KBM-7 (cell line): ENCODE measurements at regions not wholly inside any gene's neighbourhood (a gene's known extent, or its start where the extent isn't known, plus 50 kb on each side); places are given as distances from the start of the nearest gene placed in this dataset.
A peak's percentile ranks its signal among the peaks of the same experiment; 100 is the strongest.
"Not testable (repeated sequence)": the region's sequence is repeated elsewhere in the genome, so short reads cannot be mapped to it uniquely, and the experiment has no call there.

Experiments used
- DNase-seq: peaks from one replicate; pipeline ENCODE4 v3.0.0-alpha.2; 2015
- in situ Hi-C: fragments of 300-500 bp; cut with MboI; formaldehyde crosslinking; loops from 2 replicates; pipeline ENCODE4 v1.14.3; 2020; ENCODE audit warnings: low sequenced_read_pairs, low pct_unique_long_range_greater_than_20kb, mixed read lengths

DNA sequence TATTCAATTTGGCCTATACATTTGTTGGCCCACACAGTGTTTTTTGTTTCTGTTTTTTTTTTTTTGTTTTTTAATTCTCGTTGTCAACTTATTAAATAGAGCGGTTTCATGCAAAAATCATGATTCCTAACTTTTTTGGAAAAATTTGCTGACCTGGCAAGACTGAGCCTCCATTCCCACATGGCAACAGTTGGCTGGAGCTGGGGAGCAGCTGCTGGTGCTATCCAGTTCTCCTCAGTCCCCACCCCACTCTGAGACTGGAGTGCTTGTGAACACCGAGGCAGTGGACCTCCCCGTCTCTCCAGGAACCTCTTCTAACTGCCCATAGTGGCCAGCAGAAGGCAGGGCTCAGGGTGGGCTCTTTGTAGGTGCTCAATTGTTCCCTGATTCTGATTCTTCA is 95.7 kb upstream of the OTUD4 start:
- in situ Hi-C loops, result no loop called here
- DNase-seq, result no peak

DNA sequence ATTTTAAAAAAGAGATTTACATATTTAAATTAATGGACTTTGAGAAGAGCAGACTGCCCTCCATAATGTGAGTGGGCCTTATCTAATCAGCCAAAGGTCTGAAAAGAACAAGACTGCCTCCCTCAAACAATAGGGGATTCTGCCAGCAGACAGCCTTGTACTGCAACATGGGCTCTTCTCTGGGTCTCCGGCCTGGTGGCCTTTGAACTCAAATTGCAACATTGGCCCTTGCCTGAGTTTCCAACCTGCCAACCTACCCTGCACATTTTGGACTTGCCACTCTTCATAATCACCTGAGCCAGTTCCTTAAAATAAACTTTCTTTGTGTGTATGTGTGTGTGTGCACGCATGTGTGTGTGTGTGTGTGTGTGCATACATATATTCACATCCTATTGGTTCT is 90.8 kb upstream of the OTUD4 start:
- in situ Hi-C loops, result no loop called here

GRCh38 chr4:145266881-145267280 is 86.5 kb upstream of the OTUD4 start:
- no peak for DNase-seq
- in situ Hi-C loops, result no loop called here

More for the DNA sequence above, 90.8 kb upstream of the OTUD4 start:
- no peak for DNase-seq

DNA sequence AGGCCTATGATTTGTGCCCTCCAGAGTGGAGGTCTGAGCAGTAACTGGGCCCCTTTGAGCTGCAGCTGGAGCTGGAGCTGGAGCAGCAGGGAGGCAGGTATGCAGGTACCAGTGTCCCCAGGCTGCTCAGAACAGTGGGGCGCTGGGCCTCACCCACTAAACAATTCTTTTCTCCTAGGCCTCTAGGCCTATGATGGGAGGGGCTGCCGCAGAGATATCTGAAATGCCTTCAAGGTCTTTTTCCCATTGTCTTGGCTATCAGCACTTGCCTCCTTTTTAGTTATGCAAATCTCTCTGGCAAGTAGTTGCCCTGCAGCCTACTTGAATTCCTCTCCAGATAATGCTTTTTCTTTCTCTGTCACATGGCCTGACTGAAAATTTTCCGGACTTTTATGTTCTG is 79.7 kb upstream of the OTUD4 start:
- DNase-seq, result no peak
- in situ Hi-C loops, result no loop called here

- DNase-seq, in situ Hi-C loops: not testable (repeated sequence)
Observed at GRCh38 chr4:145255311-145255710, 74.9 kb upstream of the OTUD4 start.

DNA sequence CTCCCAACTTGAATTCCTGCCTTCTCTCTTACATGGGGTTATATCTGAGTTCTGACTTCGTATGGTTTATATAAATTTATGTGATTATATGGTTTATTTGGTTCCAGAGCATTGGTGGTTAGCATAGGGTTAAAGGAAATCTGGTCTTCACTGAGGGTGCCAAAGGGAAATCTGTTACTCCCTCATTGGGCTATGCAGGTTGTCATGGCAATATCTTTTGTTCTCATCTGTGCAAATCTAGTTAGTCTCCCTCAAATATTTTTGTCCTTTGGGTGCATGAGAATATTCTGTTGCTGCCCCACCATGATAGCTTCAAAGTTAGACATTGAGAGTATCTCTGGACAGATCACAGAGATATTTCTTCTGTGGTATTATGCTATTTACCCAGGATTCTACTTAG is 71.8 kb upstream of the OTUD4 start:
- DNase-seq, result no peak
- in situ Hi-C loops, result no loop called here

- DNase-seq, result no peak
- in situ Hi-C loops, result no loop called here
Observed at GRCh38 chr4:145251391-145251790, 71.0 kb upstream of the OTUD4 start.

GRCh38 chr4:145248971-145249370 is 68.6 kb upstream of the OTUD4 start:
- in situ Hi-C loops, result no loop called here

GRCh38 chr4:145248502-145248901 is 68.1 kb upstream of the OTUD4 start:
- no peak for DNase-seq
- in situ Hi-C loops, result no loop called here

More at GRCh38 chr4:145248971-145249370, 68.6 kb upstream of the OTUD4 start:
- DNase-seq, result no peak

DNA sequence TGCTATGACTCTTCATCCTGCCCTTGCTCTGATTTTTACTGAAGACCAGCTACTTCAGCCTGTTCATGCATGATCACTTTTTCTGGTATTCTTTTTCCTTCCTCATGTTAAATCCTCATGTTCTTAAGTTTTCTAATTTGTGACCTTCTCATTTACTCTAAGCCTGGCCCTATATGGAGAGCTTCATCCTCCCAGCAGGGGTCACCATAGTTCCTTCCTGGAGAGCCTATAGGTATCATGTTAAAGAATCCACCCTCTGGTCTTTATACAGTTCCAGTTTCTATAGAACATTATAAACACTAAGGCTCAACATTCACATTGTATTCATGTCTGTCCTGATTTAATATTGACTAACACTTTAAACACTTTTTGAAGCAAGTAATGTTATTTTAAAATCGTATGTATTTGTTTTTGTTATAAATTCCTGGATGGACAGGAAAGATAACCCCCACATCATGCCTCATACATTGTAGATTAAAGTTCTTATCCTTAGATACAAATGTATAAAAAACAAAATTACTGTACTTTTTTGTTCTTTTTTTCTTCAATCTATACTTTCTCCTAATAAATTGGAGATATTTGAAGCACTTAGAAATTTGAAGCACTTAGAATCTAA is 53.8 kb upstream of the OTUD4 start:
- peak; percentile 67 for DNase-seq
- in situ Hi-C loops, result no loop called here

DNA sequence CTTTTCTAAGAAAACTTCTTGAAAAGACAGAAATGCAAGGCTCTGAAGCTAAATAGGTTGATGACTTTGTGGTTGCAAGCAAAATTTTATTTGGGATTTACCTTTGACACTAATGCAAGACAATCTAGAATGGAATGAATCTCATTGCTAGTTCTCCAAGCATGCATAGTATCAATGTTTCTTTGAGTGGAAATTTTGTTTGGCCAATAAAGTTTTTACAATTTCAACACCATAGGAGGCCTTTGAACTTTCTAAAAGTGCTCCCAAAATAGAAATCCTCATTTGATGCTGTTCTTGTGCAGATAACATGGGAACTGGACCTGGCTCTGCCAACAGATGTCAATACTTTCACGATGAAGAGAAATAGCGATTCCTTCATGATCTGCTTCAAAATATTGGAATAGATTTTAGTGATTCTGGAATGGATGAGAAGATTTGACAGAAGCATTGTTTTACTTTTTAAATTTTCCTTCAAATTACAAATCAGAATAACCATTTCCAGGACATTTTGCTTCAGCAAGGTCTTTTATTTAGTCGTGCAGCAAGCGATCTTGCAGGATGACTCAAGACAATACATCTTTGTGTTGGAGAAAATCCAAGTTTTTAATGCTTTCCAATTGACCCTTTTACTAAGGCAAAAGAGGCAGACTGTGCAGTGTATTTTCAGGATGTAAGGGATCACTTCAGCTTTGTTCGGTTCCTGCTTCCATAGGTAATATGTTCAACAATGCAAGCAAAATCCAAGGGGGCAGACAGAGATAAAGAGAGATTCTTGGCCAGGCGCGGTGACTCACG is 51.7 kb upstream of the OTUD4 start:
- DNase-seq, result no peak
- in situ Hi-C loops, result no loop called here

GRCh38 chr4:145230726-145231125 is 50.3 kb upstream of the OTUD4 start:
- in situ Hi-C loops, result no loop called here
- DNase-seq, result no peak
